HCEC 1CT (cell line): ENCODE measurements at regions not wholly inside any gene's neighbourhood (a gene's known extent, or its start where the extent isn't known, plus 50 kb on each side); places are given as distances from the start of the nearest gene placed in this dataset.
A peak's percentile ranks its signal among the peaks of the same experiment; 100 is the strongest.

ENCODE experiments used
- DNase-seq: peaks from one replicate; pipeline ENCODE4 v3.0.0-alpha.2; 2017

- no peak for DNase-seq
Measured at GRCh38 chr11:28704801-28705200, 596.6 kb downstream of the METTL15 start.

GRCh38 chr11:28703371-28703770 is 595.2 kb downstream of the METTL15 start:
- DNase-seq, result no peak

GRCh38 chr11:28702871-28703270 is 594.7 kb downstream of the METTL15 start:
- no peak for DNase-seq

GRCh38 chr11:28702450-28702790 is 594.2 kb downstream of the METTL15 start:
- DNase-seq, result no peak

- no peak for DNase-seq
Measured at GRCh38 chr11:28701760-28702449, 593.7 kb downstream of the METTL15 start.

- no peak for DNase-seq
Measured at GRCh38 chr11:28699701-28700100, 591.5 kb downstream of the METTL15 start.

GRCh38 chr11:28697920-28698827 is 590.0 kb downstream of the METTL15 start:
- DNase-seq, result peak; percentile 31

- DNase-seq, result no peak
Measured at GRCh38 chr11:28696591-28696990, 588.4 kb downstream of the METTL15 start.

- DNase-seq, result peak; percentile 28
Measured at GRCh38 chr11:28690746-28691145, 582.6 kb downstream of the METTL15 start.

GRCh38 chr11:28684011-28684586 is 575.9 kb downstream of the METTL15 start:
- DNase-seq, result no peak

- DNase-seq, result peak; percentile 66
Measured at GRCh38 chr11:28679795-28680468, 571.7 kb downstream of the METTL15 start.

- no peak for DNase-seq
Measured at GRCh38 chr11:28677721-28678120, 569.5 kb downstream of the METTL15 start.

- no peak for DNase-seq
Measured at GRCh38 chr11:28675183-28675582, 567.0 kb downstream of the METTL15 start.

GRCh38 chr11:28674433-28675103 is 566.4 kb downstream of the METTL15 start:
- peak; percentile 73 for DNase-seq

GRCh38 chr11:28673691-28674432 is 565.7 kb downstream of the METTL15 start:
- peak; percentile 25 for DNase-seq

- no peak for DNase-seq
Measured at GRCh38 chr11:28671274-28671673, 563.1 kb downstream of the METTL15 start.

- no peak for DNase-seq
Measured at GRCh38 chr11:28666632-28667031, 558.4 kb downstream of the METTL15 start.

- peak; percentile 68 for DNase-seq
Measured at GRCh38 chr11:28659716-28660348, 551.6 kb downstream of the METTL15 start.

- peak; percentile 28 for DNase-seq
Measured at GRCh38 chr11:28657378-28658030, 549.3 kb downstream of the METTL15 start.

- no peak for DNase-seq
Measured at GRCh38 chr11:28654191-28654590, 546.0 kb downstream of the METTL15 start.

- DNase-seq, result peak; percentile 25
Measured at GRCh38 chr11:28649922-28650321, 541.7 kb downstream of the METTL15 start.
